Type B pancreatic cell (in vitro differentiated cells): ENCODE measurements at regions not wholly inside any gene's neighbourhood (a gene's known extent, or its start where the extent isn't known, plus 50 kb on each side); places are given as distances from the start of the nearest gene placed in this dataset.

ENCODE experiments used
- DNase-seq: peaks from one replicate; pipeline ENCODE4 v3.0.0; 2021; ENCODE audit warnings: mixed read lengths; ENCODE audit not compliant: unreplicated experiment; ENCODE audit errors: extremely low spot score
- H3K27ac Mint-ChIP-seq: 2 replicates; pipeline ENCODE4 v1.8.0; 2021; ENCODE audit warnings: mild to moderate bottlenecking, mixed read lengths
- H3K27me3 Mint-ChIP-seq: 2 replicates; pipeline ENCODE4 v1.8.0; 2021; ENCODE audit warnings: mixed read lengths
- H3K36me3 Mint-ChIP-seq: 2 replicates; pipeline ENCODE4 v1.8.0; 2021; ENCODE audit warnings: mixed read lengths
- H3K4me1 Mint-ChIP-seq: one replicate; pipeline ENCODE4 v1.8.0; 2021; ENCODE audit warnings: mixed read lengths; ENCODE audit not compliant: unreplicated experiment
- H3K4me3 Mint-ChIP-seq: 2 replicates; pipeline ENCODE4 v1.8.0; 2021; ENCODE audit warnings: mild to moderate bottlenecking, mixed read lengths
- H3K9me3 Mint-ChIP-seq: 2 replicates; pipeline ENCODE4 v1.8.0; 2021; ENCODE audit warnings: mixed read lengths
- TF ChIP-seq, protein P1 (sequence below): fragments of 200-600 bp; sonication (generic); conservative IDR thresholded peaks from 2 replicates; pipeline ENCODE4 v1.5.0; 2021; ENCODE audit warnings: antibody characterized with exemption, mild to moderate bottlenecking

- Mint-ChIP-seq H3K4me3 (no peak overlapping the region), H3K27me3 (no peaks in the 10 kb centered on the region), H3K27ac (no peak overlapping the region), H3K4me1 (no peaks in the 10 kb centered on the region), H3K9me3 (no peaks in the 10 kb centered on the region), H3K36me3 (no peaks in the 10 kb centered on the region)
- TF ChIP-seq, protein P1, sequence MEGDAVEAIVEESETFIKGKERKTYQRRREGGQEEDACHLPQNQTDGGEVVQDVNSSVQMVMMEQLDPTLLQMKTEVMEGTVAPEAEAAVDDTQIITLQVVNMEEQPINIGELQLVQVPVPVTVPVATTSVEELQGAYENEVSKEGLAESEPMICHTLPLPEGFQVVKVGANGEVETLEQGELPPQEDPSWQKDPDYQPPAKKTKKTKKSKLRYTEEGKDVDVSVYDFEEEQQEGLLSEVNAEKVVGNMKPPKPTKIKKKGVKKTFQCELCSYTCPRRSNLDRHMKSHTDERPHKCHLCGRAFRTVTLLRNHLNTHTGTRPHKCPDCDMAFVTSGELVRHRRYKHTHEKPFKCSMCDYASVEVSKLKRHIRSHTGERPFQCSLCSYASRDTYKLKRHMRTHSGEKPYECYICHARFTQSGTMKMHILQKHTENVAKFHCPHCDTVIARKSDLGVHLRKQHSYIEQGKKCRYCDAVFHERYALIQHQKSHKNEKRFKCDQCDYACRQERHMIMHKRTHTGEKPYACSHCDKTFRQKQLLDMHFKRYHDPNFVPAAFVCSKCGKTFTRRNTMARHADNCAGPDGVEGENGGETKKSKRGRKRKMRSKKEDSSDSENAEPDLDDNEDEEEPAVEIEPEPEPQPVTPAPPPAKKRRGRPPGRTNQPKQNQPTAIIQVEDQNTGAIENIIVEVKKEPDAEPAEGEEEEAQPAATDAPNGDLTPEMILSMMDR = no peak
- no peak for DNase-seq
Observed at GRCh38 chr11:127649958-127650357, 649.4 kb upstream of the KIRREL3 start.

- no peak for DNase-seq
- Mint-ChIP-seq H3K4me3 (no peak overlapping the region), H3K36me3 (no peaks in the 10 kb centered on the region), H3K4me1 (no peaks in the 10 kb centered on the region), H3K27ac (no peak overlapping the region), H3K27me3 (no peaks in the 10 kb centered on the region), H3K9me3 (no peaks in the 10 kb centered on the region)
- TF ChIP-seq, protein P1 = no peak
Observed at GRCh38 chr11:127649071-127649470, 648.5 kb upstream of the KIRREL3 start.

GRCh38 chr11:127648583-127648982 lies 648.0 kb upstream of the KIRREL3 start:
- Mint-ChIP-seq H3K27me3 (no peaks in the 10 kb centered on the region), H3K4me1 (no peaks in the 10 kb centered on the region), H3K9me3 (no peaks in the 10 kb centered on the region), H3K27ac (no peak overlapping the region), H3K4me3 (no peak overlapping the region), H3K36me3 (no peaks in the 10 kb centered on the region)
- TF ChIP-seq, protein P1 = no peak
- no peak for DNase-seq

DNA sequence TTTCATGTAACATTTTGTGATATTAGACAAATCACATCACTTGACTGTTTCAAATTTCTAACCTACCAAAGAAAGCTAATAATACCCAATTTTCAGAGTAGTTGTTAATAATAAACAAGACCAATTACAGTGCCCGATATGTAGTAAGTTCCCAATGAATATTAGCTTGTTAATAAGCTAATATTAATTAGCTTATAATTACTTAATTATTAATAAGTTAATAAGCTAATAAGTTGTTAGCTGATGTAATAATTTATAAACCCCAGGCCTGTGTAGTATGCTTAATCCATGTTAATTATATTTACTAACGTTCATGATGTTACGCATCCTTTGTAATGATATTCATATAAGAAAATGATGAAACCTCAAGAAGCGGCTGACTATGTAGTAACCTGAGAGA lies 643.8 kb upstream of the KIRREL3 start:
- Mint-ChIP-seq H3K27me3 (no peaks in the 10 kb centered on the region), H3K4me3 (no peak overlapping the region), H3K9me3 (no peaks in the 10 kb centered on the region), H3K4me1 (peaks cover 19% of the 10 kb centered on the region), H3K36me3 (no peaks in the 10 kb centered on the region), H3K27ac (no peak overlapping the region)
- DNase-seq = no peak
- TF ChIP-seq, protein P1 = no peak

DNA sequence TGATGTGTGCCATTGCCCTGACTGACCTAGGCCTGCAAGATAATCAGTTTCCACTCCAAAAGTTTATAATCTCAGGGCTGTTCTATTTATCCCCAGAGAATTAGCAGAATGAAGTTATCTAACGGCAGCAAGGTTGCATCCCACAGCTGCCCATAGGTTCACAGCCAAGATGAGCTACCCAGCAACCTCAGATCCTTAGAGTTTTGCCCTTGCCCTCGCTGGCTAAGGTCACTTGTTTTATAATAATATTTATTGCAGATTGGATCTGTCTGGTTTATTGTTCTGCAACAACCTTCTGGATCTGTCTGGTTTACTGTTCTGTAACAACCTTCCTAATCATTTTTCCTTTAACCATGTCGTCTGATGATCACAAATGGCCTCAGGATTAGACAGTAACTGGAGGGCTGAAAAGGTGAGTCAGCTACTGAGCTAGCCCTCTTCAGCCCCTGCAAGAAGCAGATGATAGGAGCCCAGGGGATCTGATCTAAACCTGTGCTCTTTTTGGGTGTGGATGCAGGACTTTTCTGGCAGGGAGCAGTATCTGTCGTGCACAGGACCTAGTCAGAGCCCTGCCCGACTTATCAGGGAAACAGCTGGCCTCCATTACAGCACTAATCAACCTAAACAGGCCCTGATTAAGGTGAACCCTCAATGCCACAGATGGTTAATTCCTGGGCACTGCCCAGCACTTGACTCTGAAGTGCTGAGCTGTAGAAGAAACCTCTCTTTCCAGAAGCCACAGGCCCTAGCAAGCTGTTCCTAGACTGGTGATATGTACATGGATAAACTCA lies 642.9 kb upstream of the KIRREL3 start:
- H3K9me3 Mint-ChIP-seq = no peaks in the 10 kb centered on the region
- TF ChIP-seq, protein P1 = no peak
- H3K27ac Mint-ChIP-seq = no peak overlapping the region
- H3K4me1 Mint-ChIP-seq = peaks cover 19% of the 10 kb centered on the region
- H3K4me3 Mint-ChIP-seq = no peak overlapping the region
- no peaks in the 10 kb centered on the region for H3K27me3 Mint-ChIP-seq
- no peaks in the 10 kb centered on the region for H3K36me3 Mint-ChIP-seq
- DNase-seq = no peak
